DND-41 (cell line): ENCODE measurements at regions not wholly inside any gene's neighbourhood (a gene's known extent, or its start where the extent isn't known, plus 50 kb on each side); places are given as distances from the start of the nearest gene placed in this dataset.

Source experiments
- ATAC-seq: fragments of 200-7000 bp; cut with Tn5 transposase; 3 replicates; pipeline ENCODE4 v1.9.1; 2021; ENCODE audit warnings: low read depth; ENCODE audit not compliant: insufficient read depth
- DNase-seq: peaks from one replicate; pipeline ENCODE4 v3.0.0-alpha.2; 2020
- H2AFZ ChIP-seq: 2 replicates; pipeline ENCODE4 v1.6.0; 2012; ENCODE audit warnings: low read depth, low read length
- H3K27ac ChIP-seq: 2 replicates; pipeline ENCODE4 v1.5.1; 2012; ENCODE audit warnings: low read length, inconsistent platforms
- H3K27me3 ChIP-seq: fragments of 200-600 bp; sonication (generic); 2 replicates; pipeline ENCODE4 v1.6.0; 2012; ENCODE audit warnings: low read length, mild to moderate bottlenecking, inconsistent platforms; ENCODE audit not compliant: insufficient read depth, poor library complexity
- H3K36me3 ChIP-seq: 2 replicates; pipeline ENCODE4 v1.5.1; 2012; ENCODE audit warnings: low read length, inconsistent platforms; ENCODE audit not compliant: insufficient read depth
- H3K4me1 ChIP-seq: 2 replicates; pipeline ENCODE4 v1.5.1; 2012; ENCODE audit warnings: mild to moderate bottlenecking, low read length; ENCODE audit not compliant: insufficient read depth
- H3K4me2 ChIP-seq: 2 replicates; pipeline ENCODE4 v1.6.0; 2012; ENCODE audit warnings: mild to moderate bottlenecking, moderate library complexity, low read length, inconsistent platforms; ENCODE audit not compliant: insufficient read depth
- H3K4me3 ChIP-seq, 2 experiments: fragments of 200-600 bp in 1 of 2; shearing (Covaris generic) in 1 of 2; 2 replicates each; pipeline ENCODE4 v1.5.1; 2012 to 2016; ENCODE audit warnings: inconsistent platforms in 2 of 2, low read length in 2 of 2, mild to moderate bottlenecking in 2 of 2, low read depth in 1 of 2, moderate library complexity in 1 of 2
- H3K79me2 ChIP-seq: 2 replicates; pipeline ENCODE4 v1.6.0; 2012; ENCODE audit warnings: low read length, inconsistent platforms; ENCODE audit not compliant: insufficient read depth
- H3K9ac ChIP-seq: 2 replicates; pipeline ENCODE4 v1.6.0; 2012; ENCODE audit warnings: low read depth, mild to moderate bottlenecking, inconsistent platforms, low read length, moderate library complexity
- H3K9me3 ChIP-seq: 2 replicates; pipeline ENCODE4 v1.5.1; 2012; ENCODE audit warnings: low read length, moderate library complexity, mild to moderate bottlenecking, inconsistent platforms; ENCODE audit not compliant: insufficient read depth, severe bottlenecking
- H4K20me1 ChIP-seq: 2 replicates; pipeline ENCODE4 v1.6.0; 2012; ENCODE audit warnings: low read length; ENCODE audit not compliant: insufficient read depth
- EZH2 ChIP-seq: IDR thresholded peaks from 3 replicates; pipeline ENCODE4 v1.6.1; 2012; ENCODE audit warnings: borderline replicate concordance, low read depth, mild to moderate bottlenecking, moderate library complexity, low read length, inconsistent platforms; ENCODE audit not compliant: severe bottlenecking
- TF ChIP-seq, protein P1 (sequence below): IDR thresholded peaks from 2 replicates; pipeline ENCODE4 v1.5.1; 2012; ENCODE audit warnings: borderline replicate concordance, low read length, moderate library complexity, mild to moderate bottlenecking; ENCODE audit not compliant: poor library complexity, severe bottlenecking; ENCODE audit errors: extremely low read depth

DNA sequence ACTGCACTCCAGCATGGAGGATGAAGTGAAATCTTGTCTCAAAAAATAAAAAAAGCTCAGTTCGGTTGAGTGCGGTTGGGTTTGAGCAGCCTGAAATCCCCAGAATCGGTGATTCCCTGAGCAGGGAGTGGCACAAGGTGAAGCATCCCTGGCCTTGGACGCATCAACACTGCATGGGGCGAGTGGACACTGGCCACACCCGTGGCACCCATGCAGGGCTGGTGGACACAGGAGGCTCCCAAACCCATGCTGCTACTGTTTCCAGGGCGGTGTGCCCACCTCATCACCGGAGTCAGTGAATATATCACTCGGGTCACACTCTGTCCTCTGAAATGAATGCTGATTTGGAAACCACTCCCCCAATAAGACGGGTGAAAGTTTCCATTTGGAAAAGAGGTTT, 53.4 kb upstream of the ACTRT2 start:
- Histone ChIP-seq H4K20me1 (peaks cover 4% of the 10 kb centered on the region; the same call in 1 of the 2 replicates), H3K9me3 (no peaks in the 10 kb centered on the region), H3K4me1 (no peaks in the 10 kb centered on the region), H3K27ac (no peak overlapping the region), H3K27me3 (no peaks in the 10 kb centered on the region), H3K36me3 (no peaks in the 10 kb centered on the region), H3K4me2 (no peak overlapping the region), H3K9ac (no peak overlapping the region), H3K4me3 (no peak overlapping the region), H2AFZ (no peak overlapping the region), H3K79me2 (no peaks in the 10 kb centered on the region)
- TF ChIP-seq, protein P1, sequence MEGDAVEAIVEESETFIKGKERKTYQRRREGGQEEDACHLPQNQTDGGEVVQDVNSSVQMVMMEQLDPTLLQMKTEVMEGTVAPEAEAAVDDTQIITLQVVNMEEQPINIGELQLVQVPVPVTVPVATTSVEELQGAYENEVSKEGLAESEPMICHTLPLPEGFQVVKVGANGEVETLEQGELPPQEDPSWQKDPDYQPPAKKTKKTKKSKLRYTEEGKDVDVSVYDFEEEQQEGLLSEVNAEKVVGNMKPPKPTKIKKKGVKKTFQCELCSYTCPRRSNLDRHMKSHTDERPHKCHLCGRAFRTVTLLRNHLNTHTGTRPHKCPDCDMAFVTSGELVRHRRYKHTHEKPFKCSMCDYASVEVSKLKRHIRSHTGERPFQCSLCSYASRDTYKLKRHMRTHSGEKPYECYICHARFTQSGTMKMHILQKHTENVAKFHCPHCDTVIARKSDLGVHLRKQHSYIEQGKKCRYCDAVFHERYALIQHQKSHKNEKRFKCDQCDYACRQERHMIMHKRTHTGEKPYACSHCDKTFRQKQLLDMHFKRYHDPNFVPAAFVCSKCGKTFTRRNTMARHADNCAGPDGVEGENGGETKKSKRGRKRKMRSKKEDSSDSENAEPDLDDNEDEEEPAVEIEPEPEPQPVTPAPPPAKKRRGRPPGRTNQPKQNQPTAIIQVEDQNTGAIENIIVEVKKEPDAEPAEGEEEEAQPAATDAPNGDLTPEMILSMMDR = no peak
- TF ChIP-seq EZH2 = no peak
- DNase-seq = no peak
- no peak for ATAC-seq

GRCh38 chr1:2968471-2968881, 52.8 kb upstream of the ACTRT2 start:
- Histone ChIP-seq H3K4me3 (no peak overlapping the region), H3K4me2 (no peak overlapping the region), H3K9me3 (no peaks in the 10 kb centered on the region), H3K4me1 (no peaks in the 10 kb centered on the region), H3K9ac (no peak overlapping the region), H3K79me2 (no peaks in the 10 kb centered on the region), H3K27ac (no peak overlapping the region), H2AFZ (no peak overlapping the region), H3K27me3 (no peaks in the 10 kb centered on the region), H3K36me3 (no peaks in the 10 kb centered on the region), H4K20me1 (peaks cover 4% of the 10 kb centered on the region; the same call in 1 of the 2 replicates)
- ATAC-seq (no peak), DNase-seq (no peak)
- no peak for TF ChIP-seq EZH2
- TF ChIP-seq, protein P1 = no peak

DNA sequence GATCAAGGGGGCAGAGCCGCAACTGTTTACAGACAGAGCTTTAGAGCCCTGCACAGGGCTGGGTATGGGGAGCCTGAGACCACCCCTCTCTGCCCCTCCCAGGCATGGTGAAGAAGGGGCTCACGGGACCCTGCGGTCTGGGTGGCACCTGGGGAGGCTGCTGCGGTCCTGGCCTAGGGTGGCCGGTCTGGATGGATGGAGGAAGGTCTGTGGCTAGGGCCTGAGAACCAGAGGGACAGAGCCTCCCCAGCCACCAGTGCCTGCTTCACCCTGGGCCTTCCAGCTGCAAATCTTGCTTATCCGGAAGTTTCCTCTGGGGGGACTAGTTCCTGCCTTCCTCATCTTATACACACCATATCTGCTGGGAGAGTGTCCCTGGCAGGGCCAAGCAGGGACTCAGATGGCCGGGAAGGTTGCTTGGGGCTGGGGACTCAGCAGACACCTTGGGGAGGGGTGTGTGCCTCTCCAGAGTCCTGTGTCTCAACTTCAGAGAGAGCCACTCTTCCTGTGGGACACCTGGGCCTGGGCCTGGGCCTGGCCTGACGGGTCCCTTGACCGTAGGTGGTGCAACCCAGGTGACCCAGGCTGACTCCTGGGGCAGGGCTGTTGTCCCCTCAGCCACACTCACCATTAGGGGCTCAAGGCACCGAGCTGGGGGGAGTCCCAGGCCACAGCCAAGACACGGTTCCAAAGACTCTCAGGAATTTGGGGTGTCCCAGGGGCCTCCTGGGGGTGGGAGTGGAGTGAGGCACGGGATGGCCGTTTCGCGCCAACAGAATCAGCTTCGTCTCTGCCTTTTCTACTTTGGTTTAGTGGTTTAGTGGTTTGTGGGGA, 52.0 kb upstream of the ACTRT2 start:
- no peaks in the 10 kb centered on the region for H3K4me1 ChIP-seq
- no peaks in the 10 kb centered on the region for H3K79me2 ChIP-seq
- H3K9ac ChIP-seq = no peak overlapping the region
- no peaks in the 10 kb centered on the region for H3K27me3 ChIP-seq
- no peak overlapping the region for H3K4me2 ChIP-seq
- peaks cover 4% of the 10 kb centered on the region; the same call in 1 of the 2 replicates for H4K20me1 ChIP-seq
- DNase-seq (no peak), ATAC-seq (no peak)
- H3K4me3 ChIP-seq = no peak overlapping the region
- H2AFZ ChIP-seq = no peak overlapping the region
- H3K27ac ChIP-seq = no peak overlapping the region
- H3K9me3 ChIP-seq = no peaks in the 10 kb centered on the region
- no peak for TF ChIP-seq EZH2
- TF ChIP-seq, protein P1 = no peak
- no peaks in the 10 kb centered on the region for H3K36me3 ChIP-seq
